ENCODE measurements at regions not wholly inside any gene's neighbourhood (a gene's known extent, or its start where the extent isn't known, plus 50 kb on each side); places are given as distances from the start of the nearest gene placed in this dataset.

- DNase-seq (ENCODE audit: low read depth) = no peak
- H3K4me3 ChIP-seq (ENCODE audit: low read depth, low read length) = no peak overlapping the region
- in situ Hi-C loops (cut with HindIII; ENCODE audit: low sequenced_read_pairs) = no loop called here
- TF ChIP-seq, protein P1, sequence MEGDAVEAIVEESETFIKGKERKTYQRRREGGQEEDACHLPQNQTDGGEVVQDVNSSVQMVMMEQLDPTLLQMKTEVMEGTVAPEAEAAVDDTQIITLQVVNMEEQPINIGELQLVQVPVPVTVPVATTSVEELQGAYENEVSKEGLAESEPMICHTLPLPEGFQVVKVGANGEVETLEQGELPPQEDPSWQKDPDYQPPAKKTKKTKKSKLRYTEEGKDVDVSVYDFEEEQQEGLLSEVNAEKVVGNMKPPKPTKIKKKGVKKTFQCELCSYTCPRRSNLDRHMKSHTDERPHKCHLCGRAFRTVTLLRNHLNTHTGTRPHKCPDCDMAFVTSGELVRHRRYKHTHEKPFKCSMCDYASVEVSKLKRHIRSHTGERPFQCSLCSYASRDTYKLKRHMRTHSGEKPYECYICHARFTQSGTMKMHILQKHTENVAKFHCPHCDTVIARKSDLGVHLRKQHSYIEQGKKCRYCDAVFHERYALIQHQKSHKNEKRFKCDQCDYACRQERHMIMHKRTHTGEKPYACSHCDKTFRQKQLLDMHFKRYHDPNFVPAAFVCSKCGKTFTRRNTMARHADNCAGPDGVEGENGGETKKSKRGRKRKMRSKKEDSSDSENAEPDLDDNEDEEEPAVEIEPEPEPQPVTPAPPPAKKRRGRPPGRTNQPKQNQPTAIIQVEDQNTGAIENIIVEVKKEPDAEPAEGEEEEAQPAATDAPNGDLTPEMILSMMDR (IDR thresholded peaks at IDR 0.05; ENCODE audit: low read depth, low read length, missing control alignments) = no peak
These were observed 529.6 kb downstream of the CPS1 start for GRCh38 chr2:211086049-211086448.

DNA sequence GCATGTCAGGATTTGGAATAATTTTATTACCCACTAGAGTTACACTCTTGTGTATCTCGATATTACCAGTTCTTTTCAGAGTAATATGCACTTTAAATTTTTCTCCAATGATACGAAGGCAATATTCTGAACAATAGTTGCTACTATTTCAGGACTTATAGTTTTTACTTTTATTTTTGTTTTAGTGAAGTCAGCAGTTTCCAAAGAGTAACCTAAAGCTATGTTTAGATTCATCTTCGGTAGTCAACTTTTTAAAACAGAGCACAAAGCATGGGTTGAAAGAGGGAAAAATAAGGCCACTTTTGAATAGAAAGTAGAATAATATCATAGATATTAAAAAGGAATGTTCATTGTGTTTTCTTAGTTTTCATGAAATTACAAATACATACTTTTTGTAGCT lies 532.7 kb downstream of the CPS1 start:
- H3K4me3 ChIP-seq (ENCODE audit: low read depth, low read length) = no peak overlapping the region
- TF ChIP-seq, protein P1 (IDR thresholded peaks at IDR 0.05; ENCODE audit: low read depth, low read length, missing control alignments) = no peak
- in situ Hi-C loops (cut with HindIII; ENCODE audit: low sequenced_read_pairs) = no loop called here
- no peak for DNase-seq (ENCODE audit: low read depth)

DNA sequence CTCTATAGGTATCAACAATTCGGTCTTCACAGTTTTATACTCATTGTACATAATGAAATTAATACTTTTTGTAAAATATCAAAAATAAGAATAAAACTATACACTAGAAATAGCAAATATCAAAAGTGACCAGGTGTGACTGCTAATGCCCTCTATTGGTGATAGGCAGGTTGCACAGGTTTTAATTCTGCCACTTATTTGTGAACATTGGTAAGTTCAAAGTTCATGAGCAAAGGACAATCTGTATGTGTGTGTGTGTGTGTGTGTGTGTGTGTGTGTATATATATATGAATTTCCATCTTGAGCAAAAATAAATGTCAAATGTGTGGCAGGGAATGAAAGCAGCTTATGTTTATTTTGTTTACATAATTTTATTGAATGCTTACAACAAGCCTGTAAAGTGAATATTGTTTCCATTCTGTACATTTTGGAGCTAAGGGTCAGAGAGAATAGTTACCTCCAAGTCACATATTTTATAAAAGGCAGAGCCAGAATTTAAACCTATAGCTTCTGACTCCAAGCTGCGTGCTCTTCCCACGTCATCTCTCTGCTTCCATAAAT lies 537.4 kb downstream of the CPS1 start:
- in situ Hi-C loops (cut with HindIII; ENCODE audit: low sequenced_read_pairs) = no loop called here
- TF ChIP-seq, protein P1 (IDR thresholded peaks at IDR 0.05; ENCODE audit: low read depth, low read length, missing control alignments) = peak; percentile 55
- no peak overlapping the region for H3K4me3 ChIP-seq (ENCODE audit: low read depth, low read length)
- DNase-seq (ENCODE audit: low read depth) = no peak

DNA sequence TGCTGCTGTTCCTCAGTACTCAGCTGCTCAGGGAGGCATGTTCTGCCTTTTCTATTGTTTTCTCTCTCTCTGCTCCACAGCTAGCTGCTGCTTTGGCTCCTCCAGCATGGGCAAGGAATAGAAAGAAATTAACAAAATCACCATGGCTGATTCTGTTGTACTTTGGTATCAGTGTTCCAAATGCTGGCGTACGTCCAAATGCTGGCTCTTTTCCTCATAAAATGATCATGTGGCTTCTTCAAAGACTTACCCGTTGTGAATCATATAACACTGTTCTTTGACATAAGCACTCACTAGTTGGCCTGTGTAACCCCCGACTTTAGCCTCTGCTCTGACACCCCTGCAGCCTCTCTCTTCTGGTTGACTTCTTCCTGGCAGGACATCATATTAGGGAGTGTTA lies 547.6 kb downstream of the CPS1 start:
- no peak overlapping the region for H3K4me3 ChIP-seq (ENCODE audit: low read depth, low read length)
- DNase-seq (ENCODE audit: low read depth) = no peak
- TF ChIP-seq, protein P1 (IDR thresholded peaks at IDR 0.05; ENCODE audit: low read depth, low read length, missing control alignments) = no peak
- in situ Hi-C loops (cut with HindIII; ENCODE audit: low sequenced_read_pairs) = no loop called here

GRCh38 chr2:211113334-211114175 lies 557.2 kb downstream of the CPS1 start:
- in situ Hi-C loops (cut with HindIII; ENCODE audit: low sequenced_read_pairs) = no loop called here
- DNase-seq (ENCODE audit: low read depth) = no peak
- H3K4me3 ChIP-seq (ENCODE audit: low read depth, low read length) = no peak overlapping the region
- TF ChIP-seq, protein P1 (IDR thresholded peaks at IDR 0.05; ENCODE audit: low read depth, low read length, missing control alignments) = no peak

DNA sequence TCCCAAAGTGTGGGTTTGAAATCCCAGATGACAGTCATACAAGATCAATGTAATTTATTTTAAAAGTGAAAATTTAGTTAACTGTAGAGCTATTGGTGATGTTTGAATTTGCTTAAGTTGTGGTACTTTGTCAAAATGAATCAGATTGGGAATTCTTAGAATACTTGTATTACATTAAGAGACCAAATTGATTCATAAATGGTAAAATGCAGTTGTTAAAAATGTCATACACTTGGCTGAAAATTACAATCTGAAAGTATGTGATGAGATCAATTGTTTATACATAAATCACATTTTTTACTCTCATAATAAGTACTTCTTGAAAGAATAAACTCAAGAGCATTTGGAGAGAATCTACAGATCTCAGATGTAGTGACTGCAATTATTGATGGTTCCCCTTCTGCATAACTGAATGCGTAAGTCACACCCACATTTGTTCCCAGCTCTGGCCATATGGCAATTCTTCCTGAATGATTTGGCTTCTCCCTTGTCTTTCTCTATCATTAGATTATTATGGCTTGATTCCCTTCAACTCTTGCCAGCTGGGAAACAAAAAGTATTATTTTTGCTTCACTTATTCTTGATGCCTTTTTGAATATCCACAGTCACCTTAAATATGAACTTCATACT lies 558.5 kb downstream of the CPS1 start:
- in situ Hi-C loops (cut with HindIII; ENCODE audit: low sequenced_read_pairs) = no loop called here
- no peak overlapping the region for H3K4me3 ChIP-seq (ENCODE audit: low read depth, low read length)
- DNase-seq (ENCODE audit: low read depth) = peak; percentile 56
- TF ChIP-seq, protein P1 (IDR thresholded peaks at IDR 0.05; ENCODE audit: low read depth, low read length, missing control alignments) = no peak
